CD4-positive, alpha-beta T cell treated with Interleukin-15 for 4 hours (primary cell): ENCODE measurements at regions not wholly inside any gene's neighbourhood (a gene's known extent, or its start where the extent isn't known, plus 50 kb on each side); places are given as distances from the start of the nearest gene placed in this dataset.

Source experiments
- DNase-seq: peaks from one replicate; pipeline ENCODE4 v3.0.0-alpha.2; 2020; ENCODE audit warnings: low spot score

- no peak for DNase-seq
These were observed 411.5 kb upstream of the DDI1 start for GRCh38 chr11:103624708-103625623.

- no peak for DNase-seq
These were observed 410.8 kb upstream of the DDI1 start for GRCh38 chr11:103625624-103625965.

- no peak for DNase-seq
These were observed 408.3 kb upstream of the DDI1 start for GRCh38 chr11:103628121-103628520.

- no peak for DNase-seq
These were observed 404.6 kb upstream of the DDI1 start for GRCh38 chr11:103631841-103632240.

GRCh38 chr11:103633068-103633788, 403.2 kb upstream of the DDI1 start:
- no peak for DNase-seq

GRCh38 chr11:103633819-103634590, 402.4 kb upstream of the DDI1 start:
- no peak for DNase-seq

- no peak for DNase-seq
These were observed 400.2 kb upstream of the DDI1 start for GRCh38 chr11:103636232-103636631.

GRCh38 chr11:103637295-103637694, 399.1 kb upstream of the DDI1 start:
- no peak for DNase-seq

- DNase-seq = no peak
These were observed 398.6 kb upstream of the DDI1 start for GRCh38 chr11:103637831-103638230.

GRCh38 chr11:103644676-103645075, 391.8 kb upstream of the DDI1 start:
- DNase-seq = no peak

- no peak for DNase-seq
These were observed 388.4 kb upstream of the DDI1 start for GRCh38 chr11:103648054-103648453.

GRCh38 chr11:103648670-103649400, 387.6 kb upstream of the DDI1 start:
- DNase-seq = no peak

- DNase-seq = no peak
These were observed 387.0 kb upstream of the DDI1 start for GRCh38 chr11:103649401-103649895.

- DNase-seq = no peak
These were observed 386.1 kb upstream of the DDI1 start for GRCh38 chr11:103650330-103650729.

- DNase-seq = no peak
These were observed 385.0 kb upstream of the DDI1 start for GRCh38 chr11:103651341-103651998.

- DNase-seq = no peak
These were observed 384.4 kb upstream of the DDI1 start for GRCh38 chr11:103652013-103652412.

- DNase-seq = no peak
These were observed 380.1 kb upstream of the DDI1 start for GRCh38 chr11:103656382-103656781.

- no peak for DNase-seq
These were observed 377.2 kb upstream of the DDI1 start for GRCh38 chr11:103659206-103659618.

GRCh38 chr11:103659743-103660142, 376.7 kb upstream of the DDI1 start:
- no peak for DNase-seq

- no peak for DNase-seq
These were observed 375.3 kb upstream of the DDI1 start for GRCh38 chr11:103661185-103661584.

- no peak for DNase-seq
These were observed 374.4 kb upstream of the DDI1 start for GRCh38 chr11:103661991-103662390.
